Epithelial cell of esophagus (primary cell): ENCODE measurements at regions not wholly inside any gene's neighbourhood (a gene's known extent, or its start where the extent isn't known, plus 50 kb on each side); places are given as distances from the start of the nearest gene placed in this dataset.
A peak's percentile ranks its signal among the peaks of the same experiment; 100 is the strongest.

ENCODE experiments used
- DNase-seq: peaks from one replicate; pipeline ENCODE4 v3.0.0; 2010; ENCODE audit warnings: low read depth
- H3K4me3 ChIP-seq: 2 replicates; pipeline ENCODE4 v1.5.1; 2011; ENCODE audit warnings: mild to moderate bottlenecking, low read length, control low read depth
- TF ChIP-seq, protein P1 (sequence below): IDR thresholded peaks from 2 replicates; pipeline ENCODE4 v1.5.1; 2011; ENCODE audit warnings: low read depth, mild to moderate bottlenecking, low read length, control low read depth, inconsistent platforms; ENCODE audit not compliant: insufficient read depth; ENCODE audit errors: missing control alignments

GRCh38 chr13:82672248-82672647 lies 1210.0 kb downstream of the SLITRK1 start:
- no peak for DNase-seq
- TF ChIP-seq, protein P1, sequence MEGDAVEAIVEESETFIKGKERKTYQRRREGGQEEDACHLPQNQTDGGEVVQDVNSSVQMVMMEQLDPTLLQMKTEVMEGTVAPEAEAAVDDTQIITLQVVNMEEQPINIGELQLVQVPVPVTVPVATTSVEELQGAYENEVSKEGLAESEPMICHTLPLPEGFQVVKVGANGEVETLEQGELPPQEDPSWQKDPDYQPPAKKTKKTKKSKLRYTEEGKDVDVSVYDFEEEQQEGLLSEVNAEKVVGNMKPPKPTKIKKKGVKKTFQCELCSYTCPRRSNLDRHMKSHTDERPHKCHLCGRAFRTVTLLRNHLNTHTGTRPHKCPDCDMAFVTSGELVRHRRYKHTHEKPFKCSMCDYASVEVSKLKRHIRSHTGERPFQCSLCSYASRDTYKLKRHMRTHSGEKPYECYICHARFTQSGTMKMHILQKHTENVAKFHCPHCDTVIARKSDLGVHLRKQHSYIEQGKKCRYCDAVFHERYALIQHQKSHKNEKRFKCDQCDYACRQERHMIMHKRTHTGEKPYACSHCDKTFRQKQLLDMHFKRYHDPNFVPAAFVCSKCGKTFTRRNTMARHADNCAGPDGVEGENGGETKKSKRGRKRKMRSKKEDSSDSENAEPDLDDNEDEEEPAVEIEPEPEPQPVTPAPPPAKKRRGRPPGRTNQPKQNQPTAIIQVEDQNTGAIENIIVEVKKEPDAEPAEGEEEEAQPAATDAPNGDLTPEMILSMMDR, result no peak

GRCh38 chr13:82664183-82664582 lies 1218.1 kb downstream of the SLITRK1 start:
- TF ChIP-seq, protein P1, result no peak
- DNase-seq, result no peak
- H3K4me3 ChIP-seq, result no peak overlapping the region

More at GRCh38 chr13:82672248-82672647, 1210.0 kb downstream of the SLITRK1 start:
- H3K4me3 ChIP-seq, result no peak overlapping the region

DNA sequence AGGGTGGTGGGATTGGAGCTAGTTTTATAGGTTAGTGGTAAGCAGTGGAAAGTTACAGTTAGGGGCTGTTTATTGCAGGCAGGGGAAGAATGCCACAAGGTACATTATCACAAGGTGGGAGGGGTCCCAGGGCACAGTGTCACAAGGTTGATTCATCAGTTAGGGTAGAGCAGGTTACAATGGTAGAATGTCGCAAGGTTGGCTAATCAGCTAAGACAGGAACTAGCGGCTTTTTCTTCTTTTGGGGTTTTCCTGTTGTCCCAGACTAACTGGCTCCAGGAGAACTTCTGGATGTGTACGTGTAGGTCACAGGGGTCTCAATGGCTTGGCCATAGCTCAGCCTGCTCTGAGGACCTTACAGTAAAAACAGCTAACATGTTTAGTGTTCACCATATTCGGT lies 1221.1 kb downstream of the SLITRK1 start:
- TF ChIP-seq, protein P1, result no peak
- no peak for DNase-seq
- no peak overlapping the region for H3K4me3 ChIP-seq

DNA sequence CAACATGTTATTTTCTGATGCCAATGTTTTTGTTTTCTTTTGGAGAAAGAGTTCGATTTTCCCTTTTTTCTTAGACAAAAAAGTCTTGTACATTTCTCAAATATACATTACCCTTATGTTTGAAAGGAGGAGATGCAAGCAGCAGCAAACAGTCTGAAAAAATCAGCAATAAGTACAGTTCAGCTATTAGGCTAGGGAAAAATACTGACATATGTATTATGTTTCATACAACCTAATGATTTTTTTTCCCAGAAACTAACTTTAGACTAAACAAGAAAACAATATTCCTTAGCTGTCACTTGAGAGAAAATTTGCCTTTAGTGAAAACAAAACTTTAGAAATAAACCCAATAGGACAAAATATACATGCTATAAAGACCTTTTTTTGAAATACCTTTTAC lies 1223.5 kb downstream of the SLITRK1 start:
- TF ChIP-seq, protein P1, result no peak
- no peak for DNase-seq
- no peak overlapping the region for H3K4me3 ChIP-seq

- DNase-seq, result no peak
- TF ChIP-seq, protein P1, result no peak
- H3K4me3 ChIP-seq, result no peak overlapping the region
Observed at GRCh38 chr13:82657471-82657870, 1224.8 kb downstream of the SLITRK1 start.

DNA sequence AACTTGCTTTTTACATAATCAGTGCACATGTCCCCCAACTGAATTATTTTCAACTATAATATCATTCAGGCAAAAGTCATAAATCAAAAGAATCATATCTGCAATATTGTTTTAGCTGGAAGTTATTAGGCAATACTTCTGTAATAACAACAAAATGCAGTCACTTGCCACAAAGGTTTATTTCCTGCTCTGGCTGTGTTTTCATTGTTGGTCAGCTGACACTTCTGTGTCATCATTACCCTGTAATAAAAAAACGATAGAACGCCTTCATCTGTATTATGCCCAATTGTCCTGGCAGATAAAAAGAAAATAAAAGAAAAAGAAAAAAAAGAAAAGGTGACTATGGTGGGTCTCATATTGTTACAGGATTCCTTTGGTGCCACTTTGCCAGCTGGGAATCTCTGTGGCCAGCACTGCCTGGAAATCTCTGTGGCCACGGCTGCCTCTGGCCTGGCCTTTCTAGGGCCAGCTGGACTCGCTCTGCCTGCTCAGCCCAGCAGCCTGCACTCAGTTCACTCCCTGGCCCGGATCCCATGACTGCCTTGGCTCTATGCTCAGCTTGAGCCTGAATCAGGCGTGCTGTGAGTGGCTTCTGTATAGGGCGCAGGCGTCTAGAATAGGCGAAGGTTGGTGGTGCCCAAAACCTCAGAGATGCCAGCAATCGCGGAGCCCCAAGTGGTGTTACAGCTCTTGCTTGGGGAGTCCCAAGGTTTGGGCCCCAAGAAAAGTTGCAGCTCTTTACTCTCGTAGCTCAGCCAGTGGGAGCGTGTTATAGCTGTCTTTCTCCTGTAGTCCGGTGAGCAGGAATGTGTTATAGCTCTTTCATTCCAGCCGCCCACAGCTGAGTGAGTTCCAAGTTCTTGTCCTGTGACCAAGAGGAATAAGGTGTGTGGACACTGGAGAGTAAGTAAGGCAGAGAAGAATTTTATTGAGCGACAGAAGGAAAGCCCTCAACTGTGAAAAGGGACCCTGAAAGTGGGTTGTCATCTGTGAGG lies 1227.1 kb downstream of the SLITRK1 start:
- TF ChIP-seq, protein P1, result no peak
- H3K4me3 ChIP-seq, result no peak overlapping the region

More for the DNA sequence above, 1227.1 kb downstream of the SLITRK1 start:
- peak; percentile 83 for DNase-seq
